ENCODE measurements at regions not wholly inside any gene's neighbourhood (a gene's known extent, or its start where the extent isn't known, plus 50 kb on each side); places are given as distances from the start of the nearest gene placed in this dataset.

GRCh38 chr15:39066677-39067076 lies 502.1 kb upstream of the RASGRP1 start:
- POLR2A ChIA-PET (ENCODE audit: partially characterized antibody): no interaction called here
- Histone ChIP-seq H2BK15ac (ENCODE audit: low read length) (no peak overlapping the region), H4K91ac (replicated peaks; ENCODE audit: insufficient read length, low read length) (no peak overlapping the region), H2BK12ac (ENCODE audit: low read depth, low read length) (no peak overlapping the region), H3K79me1 (ENCODE audit: low read depth, low read length) (no peaks in the 10 kb centered on the region), H2AFZ (ENCODE audit: low read length) (no peak overlapping the region), H3K79me2 (ENCODE audit: control insufficient read depth in 1 of 2, insufficient read depth in 2 of 2, low read length in 2 of 2) (no peaks in the 10 kb centered on the region), H2BK120ac (replicated peaks; ENCODE audit: low read depth, low read length) (no peak overlapping the region), H2AK5ac (ENCODE audit: low read depth, low read length) (no peak overlapping the region), H4K8ac (ENCODE audit: extremely low read depth, insufficient read depth, low read length) (no peak overlapping the region), H3K27ac (ENCODE audit: low read depth, low read length) (no peak overlapping the region), H3K23me2 (ENCODE audit: low read depth, low read length) (no peaks in the 10 kb centered on the region), H4K20me1 (replicated peaks in 1 of 2; ENCODE audit: control insufficient read depth in 1 of 2, insufficient read depth in 2 of 2, low read length in 2 of 2) (no peaks in the 10 kb centered on the region), H3K9ac (replicated peaks in 1 of 4; ENCODE audit: extremely low read depth in 1 of 4, low read depth in 3 of 4, low read length in 3 of 4) (no peak overlapping the region), H3K18ac (ENCODE audit: extremely low read depth, low read length) (no peak overlapping the region), H3K9me3 (ENCODE audit: insufficient read depth in 2 of 2, low read depth in 1 of 2, low read length in 1 of 2) (no peaks in the 10 kb centered on the region), H2BK20ac (ENCODE audit: low read length) (no peak overlapping the region), H3K23ac (ENCODE audit: insufficient read length) (no peak overlapping the region), H2BK5ac (ENCODE audit: low read depth, low read length) (no peak overlapping the region), H3K27me3 (replicated peaks in 1 of 4; ENCODE audit: control insufficient read depth in 3 of 4, extremely low read depth in 1 of 4, insufficient read depth in 3 of 4, low read length in 3 of 4) (no peaks in the 10 kb centered on the region), H3K14ac (ENCODE audit: insufficient read length) (no peak overlapping the region), H3K56ac (replicated peaks; ENCODE audit: insufficient read length, low read depth, low read length) (no peak overlapping the region), H3K4me1 (replicated peaks in 1 of 4; ENCODE audit: control insufficient read depth in 3 of 4, insufficient read depth in 4 of 4, low read length in 3 of 4) (no peaks in the 10 kb centered on the region; a peak in 1 of 7 replicates), H4K5ac (ENCODE audit: insufficient read length, low read depth, low read length) (no peak overlapping the region), H3K4me2 (ENCODE audit: insufficient read depth in 1 of 2, low read depth in 2 of 2, low read length in 2 of 2) (no peak overlapping the region), H3K36me3 (ENCODE audit: control insufficient read depth in 2 of 4, insufficient read depth in 4 of 4, low read length in 3 of 4) (no peaks in the 10 kb centered on the region), H3K4me3 (ENCODE audit: extremely low read depth in 1 of 4, insufficient read depth in 2 of 4, low read depth in 3 of 4, low read length in 4 of 4) (no peak overlapping the region), H3K4ac (replicated peaks; ENCODE audit: insufficient read length, low read depth, low read length) (no peak overlapping the region)
- WGBS, 2 experiments (ENCODE audit: extremely low coverage in 1 of 2, insufficient coverage in 1 of 2, insufficient read length in 1 of 2, insufficient replicate concordance in 2 of 2, low coverage in 1 of 2, low lambda C conversion rate in 2 of 2, missing lambda C conversion rate in 1 of 2): 87% methylated on average over 3 of the region's 3 CpGs; no CpG with 5 or more reads in 1 of the 2 experiments
- no peak for TF ChIP-seq CEBPB (IDR thresholded peaks at IDR 0.05; ENCODE audit: low read depth, low read length)
- TF ChIP-seq CTBP2 (IDR thresholded peaks at IDR 0.05; ENCODE audit: borderline replicate concordance, insufficient read depth, insufficient read length, low read length): no peak
- no peak for TF ChIP-seq RFX5 (IDR thresholded peaks at IDR 0.05; ENCODE audit: borderline replicate concordance, low read depth, low read length)
- TF ChIP-seq RBBP5 (IDR thresholded peaks at IDR 0.05; ENCODE audit: borderline replicate concordance, low read depth, low read length): no peak
- TF ChIP-seq CREB1 (IDR thresholded peaks at IDR 0.05): no peak
- TF ChIP-seq CBX5 (IDR thresholded peaks at IDR 0.05; ENCODE audit: low read depth, low read length): no peak
- no peak for TF ChIP-seq TBP (IDR thresholded peaks at IDR 0.05; ENCODE audit: low read depth, low read length)
- no peak for TF ChIP-seq KDM5A (IDR thresholded peaks at IDR 0.05; ENCODE audit: low read length)
- CTCF ChIA-PET (ENCODE audit: partially characterized antibody): no interaction called here
- FAIRE-seq (no peak), DNase-seq (ENCODE audit: low read depth in 1 of 2, low spot score in 2 of 2) (no peak)
